ENCODE measurements at regions not wholly inside any gene's neighbourhood (a gene's known extent, or its start where the extent isn't known, plus 50 kb on each side); places are given as distances from the start of the nearest gene placed in this dataset.

GRCh38 chr16:51035110-51035498, 116.0 kb downstream of the SALL1 start:
- DNase-seq = no peak

DNA sequence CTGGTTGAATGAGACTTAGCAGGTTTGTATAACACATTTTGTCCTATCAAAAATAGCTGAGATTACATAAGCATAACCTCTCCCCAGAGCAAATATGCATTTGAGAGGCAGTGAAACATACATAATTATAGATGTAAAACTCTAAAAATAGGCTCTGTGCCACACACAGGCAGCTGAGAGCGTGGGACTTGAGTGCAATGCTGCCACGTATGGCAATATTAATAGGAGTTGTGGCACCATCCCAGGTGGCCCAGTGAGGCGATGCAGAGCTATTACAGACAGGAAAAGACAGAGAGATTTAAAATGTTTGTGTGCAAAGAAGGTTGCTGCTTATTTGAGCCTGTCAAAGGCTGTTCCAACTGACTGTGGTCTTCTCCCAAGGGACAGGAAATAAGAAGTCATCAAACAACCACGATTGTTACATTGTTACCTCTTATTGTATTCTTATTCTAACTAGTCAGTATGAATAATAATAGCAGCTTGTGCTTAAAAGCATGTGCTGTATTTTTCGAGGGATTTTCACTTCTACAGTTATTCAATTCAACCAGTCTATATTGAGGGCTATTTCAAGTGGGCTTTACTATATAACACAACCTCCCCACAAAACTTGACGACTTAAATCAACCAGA, 116.5 kb downstream of the SALL1 start:
- DNase-seq = peak; percentile 33

DNA sequence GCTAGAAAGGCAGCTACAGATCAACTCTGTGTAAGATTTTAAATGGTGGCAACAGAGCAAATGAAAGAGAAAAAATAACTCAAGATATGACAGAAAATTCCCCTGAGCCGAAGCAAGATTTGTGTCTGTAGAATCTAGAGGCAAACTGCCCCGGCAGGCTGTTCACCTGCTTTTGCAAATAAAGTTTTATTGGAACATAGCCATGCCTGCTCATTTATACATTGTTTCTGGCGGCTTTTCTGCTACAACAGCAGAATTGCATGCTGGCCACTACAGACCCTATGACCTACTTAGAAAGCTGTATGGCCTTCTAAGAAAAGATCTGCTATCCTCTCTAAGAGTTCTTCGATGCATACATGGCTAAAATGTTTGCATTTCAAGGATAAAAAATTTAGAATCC, 119.5 kb downstream of the SALL1 start:
- DNase-seq = no peak

- DNase-seq = no peak
These were observed 120.6 kb downstream of the SALL1 start for GRCh38 chr16:51030516-51030915.

GRCh38 chr16:51025588-51026290, 125.3 kb downstream of the SALL1 start:
- no peak for DNase-seq

DNA sequence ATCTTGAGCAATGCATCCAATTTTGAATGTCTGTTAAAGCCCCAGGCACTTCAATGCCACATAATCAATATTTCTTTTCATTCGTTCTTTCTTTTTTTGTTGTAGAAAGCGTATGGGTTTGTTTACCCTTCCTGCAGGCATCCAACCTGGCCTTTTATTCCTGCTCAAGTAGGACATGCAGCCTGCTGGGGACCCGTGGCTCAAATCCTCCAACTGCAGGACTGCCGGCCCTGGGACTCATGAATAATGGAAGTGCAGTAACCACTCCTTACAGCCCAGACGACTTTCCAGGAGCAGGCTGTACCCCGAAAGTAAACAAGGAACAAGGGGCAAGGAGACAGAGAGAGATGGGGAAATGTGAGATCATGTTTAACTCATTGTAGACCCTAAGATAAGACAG, 126.4 kb downstream of the SALL1 start:
- DNase-seq = no peak

- no peak for DNase-seq
These were observed 128.1 kb downstream of the SALL1 start for GRCh38 chr16:51022955-51023354.

DNA sequence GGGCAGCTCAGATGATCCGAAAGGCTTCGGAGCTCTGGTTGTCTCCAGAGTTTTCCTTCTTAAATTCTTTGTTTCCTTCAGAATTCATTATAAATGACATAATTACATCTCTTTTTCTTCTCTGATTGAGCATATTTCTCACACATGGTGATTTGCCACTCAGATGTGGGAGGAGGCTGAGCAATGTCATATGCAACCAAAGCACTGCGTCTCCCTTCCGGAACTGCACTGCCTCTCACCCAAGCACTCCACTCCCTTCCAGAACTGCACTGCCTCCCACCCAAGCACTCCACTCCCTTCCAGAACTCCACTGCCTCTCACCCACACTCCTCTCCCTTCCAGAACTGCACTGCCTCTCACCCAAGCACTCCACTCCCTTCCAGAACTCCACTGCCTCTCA, 131.5 kb downstream of the SALL1 start:
- DNase-seq = no peak

GRCh38 chr16:51017969-51018368, 133.1 kb downstream of the SALL1 start:
- no peak for DNase-seq

DNA sequence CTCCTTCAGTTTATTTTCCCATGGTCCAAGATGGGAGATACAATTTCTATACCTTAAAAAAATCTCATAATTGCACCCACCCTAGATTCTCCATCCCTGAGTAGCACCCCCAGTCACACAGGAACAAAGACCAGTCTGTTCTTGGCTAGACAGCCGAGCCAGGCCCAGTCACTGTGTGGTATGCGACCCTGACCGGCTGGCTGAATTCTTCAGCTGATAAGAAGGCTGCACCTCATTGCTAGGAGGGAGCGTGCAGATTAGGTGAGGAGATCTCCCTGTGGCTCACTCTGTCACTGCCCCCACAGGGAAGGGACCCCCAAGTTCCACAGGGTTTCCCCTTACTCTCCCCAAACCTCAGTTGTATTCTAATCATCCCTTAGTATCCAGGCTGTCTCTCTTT, 138.7 kb downstream of the SALL1 start:
- DNase-seq = no peak

- DNase-seq = no peak
These were observed 140.3 kb downstream of the SALL1 start for GRCh38 chr16:51010817-51011216.

GRCh38 chr16:51009813-51010212, 141.3 kb downstream of the SALL1 start:
- DNase-seq = no peak

- DNase-seq = no peak
These were observed 141.7 kb downstream of the SALL1 start for GRCh38 chr16:51009359-51009758.

- DNase-seq = no peak
These were observed 142.5 kb downstream of the SALL1 start for GRCh38 chr16:51008607-51009006.

DNA sequence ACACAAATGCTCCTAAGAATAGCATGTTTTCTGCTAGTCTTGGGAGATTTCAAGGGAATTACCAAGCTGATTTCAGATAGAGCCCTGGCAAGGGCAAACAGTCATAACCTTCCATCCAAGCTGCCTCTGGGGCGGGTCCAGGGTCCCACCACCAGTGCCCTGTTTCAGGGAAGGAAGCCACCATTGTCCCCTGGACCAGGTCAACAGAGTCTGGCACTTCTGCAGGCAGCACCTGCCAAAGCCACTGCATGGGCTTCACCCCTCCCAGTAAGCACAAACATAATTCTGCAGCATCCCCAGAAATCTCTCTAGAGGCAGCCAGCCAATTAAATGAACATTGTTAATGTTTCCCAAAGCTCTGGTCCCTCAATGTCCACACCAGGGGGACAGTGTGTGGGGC, 143.0 kb downstream of the SALL1 start:
- no peak for DNase-seq

- no peak for DNase-seq
These were observed 147.1 kb downstream of the SALL1 start for GRCh38 chr16:51003850-51004566.

DNA sequence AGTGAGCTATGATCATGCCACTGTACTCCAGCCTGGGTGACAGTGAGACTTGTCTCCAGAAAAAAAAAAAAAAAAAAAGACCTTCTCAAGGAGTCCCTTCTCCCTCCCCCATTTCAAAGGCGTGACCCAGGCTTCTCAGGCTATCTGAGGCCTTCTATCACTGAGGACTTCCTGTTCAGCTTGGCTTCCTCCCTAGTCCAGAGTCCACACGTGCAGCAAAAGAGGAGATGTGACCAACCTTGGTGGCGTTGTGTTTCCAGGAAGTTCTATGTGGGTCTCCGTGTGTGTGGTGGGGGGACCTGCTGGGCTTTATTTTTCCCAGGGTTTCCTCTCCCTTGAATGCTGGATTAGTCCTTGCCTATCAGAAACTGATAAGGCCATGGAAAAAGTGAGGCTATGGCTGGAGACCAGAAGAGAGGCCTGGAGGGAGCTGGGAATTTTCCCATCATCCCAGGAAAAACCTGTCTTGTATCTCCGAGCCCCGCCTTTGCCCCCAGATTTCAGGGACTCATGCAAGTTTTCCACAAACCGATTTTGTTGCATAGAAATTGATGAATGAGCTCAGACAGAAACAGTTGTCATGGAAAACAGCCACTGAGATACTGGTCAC, 148.1 kb downstream of the SALL1 start:
- no peak for DNase-seq

- DNase-seq = no peak
These were observed 151.9 kb downstream of the SALL1 start for GRCh38 chr16:50999181-50999580.

DNA sequence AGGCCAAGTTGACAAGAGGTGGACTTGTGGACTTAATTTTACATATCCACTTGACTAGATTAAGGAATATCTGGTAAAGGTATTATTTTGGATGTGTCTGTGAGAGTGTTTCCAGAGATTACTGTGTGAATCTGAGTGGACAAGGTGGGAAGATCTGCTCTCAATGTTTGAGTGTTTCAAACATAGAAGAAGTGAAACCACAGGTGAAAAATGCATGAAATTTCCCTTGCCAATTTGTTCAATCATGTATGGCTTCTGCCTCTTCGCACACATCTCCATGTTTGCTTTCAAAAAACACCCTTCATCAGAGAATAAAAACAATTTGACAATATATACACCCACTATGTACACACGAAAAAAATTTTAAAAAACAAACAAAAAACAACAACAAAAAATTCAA, 152.7 kb downstream of the SALL1 start:
- no peak for DNase-seq

GRCh38 chr16:50997679-50998078, 153.4 kb downstream of the SALL1 start:
- DNase-seq = no peak

DNA sequence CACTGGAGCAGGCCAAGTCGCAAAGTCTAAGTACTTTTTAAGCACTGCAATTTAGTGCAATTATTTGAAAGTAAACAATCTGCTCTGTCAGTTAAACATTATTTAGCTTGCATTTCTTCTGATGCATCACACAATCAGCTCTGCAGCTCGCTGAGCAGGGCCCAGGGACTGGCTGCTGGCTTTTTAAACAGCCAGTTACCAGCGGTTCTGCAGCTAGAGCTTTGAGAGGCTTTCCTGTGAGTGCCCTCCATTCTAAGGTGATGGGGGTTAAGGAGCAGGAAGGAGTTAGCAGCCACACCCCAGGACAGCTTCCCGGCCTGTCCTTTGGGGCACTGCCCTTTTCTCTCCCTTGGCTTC, 154.3 kb downstream of the SALL1 start:
- peak; percentile 41 for DNase-seq

DNA sequence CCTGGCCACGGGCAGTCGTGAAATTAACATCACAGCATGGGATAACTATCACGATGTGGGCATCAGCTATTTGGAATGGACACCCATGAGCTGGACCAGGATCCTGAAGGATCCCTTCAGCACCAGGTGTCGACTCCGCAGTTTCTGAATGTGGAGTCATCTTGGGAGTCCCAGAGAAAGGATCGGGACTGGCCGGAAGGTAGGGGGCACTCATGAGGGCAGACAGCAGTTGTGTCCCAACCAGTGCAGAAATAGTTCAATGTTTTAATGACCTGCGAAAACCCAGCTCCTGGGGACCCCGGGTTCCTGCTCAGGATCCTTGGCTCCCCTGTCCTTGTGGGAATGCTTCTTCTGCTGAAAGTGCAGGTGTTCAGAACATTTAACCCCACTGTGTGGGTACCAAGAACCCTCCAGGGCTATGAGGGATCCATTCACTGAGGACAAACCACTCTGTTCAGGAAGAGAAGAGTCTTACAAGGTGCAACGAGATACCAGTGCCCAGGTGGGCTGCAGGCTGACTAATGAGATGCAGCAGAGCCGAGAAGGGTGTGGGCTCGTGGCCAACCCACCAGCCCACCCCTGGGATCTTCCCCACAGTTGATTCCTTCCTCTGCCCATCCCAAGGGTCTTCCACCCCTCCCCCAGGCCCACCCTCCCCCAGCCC, 154.8 kb downstream of the SALL1 start:
- DNase-seq = peak; percentile 38

DNA sequence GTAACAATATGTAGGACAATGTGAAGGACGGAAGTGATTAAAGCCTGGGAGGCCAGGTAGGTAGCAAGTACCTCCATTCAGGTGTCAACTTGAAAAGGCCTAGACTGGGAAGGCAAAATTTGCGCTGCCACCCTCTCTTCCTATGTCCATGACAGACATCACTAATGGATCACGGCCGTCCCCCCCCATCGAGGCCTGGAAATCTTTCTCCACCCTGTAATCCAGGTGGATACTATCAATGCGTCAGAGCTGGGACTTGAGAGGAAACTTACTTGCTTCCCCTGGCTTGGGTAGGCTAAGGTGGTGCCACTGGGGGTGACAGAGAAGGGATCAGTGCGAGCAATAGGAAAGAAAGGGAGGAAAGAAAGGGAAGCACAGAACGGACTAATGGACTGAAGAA, 156.1 kb downstream of the SALL1 start:
- DNase-seq = no peak
